ENCODE measurements at regions not wholly inside any gene's neighbourhood (a gene's known extent, or its start where the extent isn't known, plus 50 kb on each side); places are given as distances from the start of the nearest gene placed in this dataset.

DNA sequence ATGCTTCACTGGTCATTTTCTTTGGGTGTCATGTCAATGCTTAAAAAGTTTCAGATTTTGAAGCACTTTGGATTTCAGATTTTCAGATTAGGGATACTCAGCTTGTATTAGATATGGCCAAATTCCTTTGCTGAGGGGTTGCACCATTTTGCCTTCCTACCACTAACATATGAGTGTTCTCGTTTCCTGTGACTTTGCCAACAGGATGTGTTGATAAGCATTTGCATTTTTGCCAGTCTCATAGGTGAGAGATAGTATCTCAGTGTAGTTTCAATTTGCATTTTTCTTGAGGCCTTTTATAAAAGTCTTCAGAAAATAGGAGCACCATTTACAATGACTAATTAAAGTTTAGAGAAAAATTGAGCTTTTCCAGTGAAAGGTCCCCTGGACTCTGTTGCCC is 71.6 kb upstream of the CLCN4 start:
- peak; percentile 5 for DNase-seq

DNA sequence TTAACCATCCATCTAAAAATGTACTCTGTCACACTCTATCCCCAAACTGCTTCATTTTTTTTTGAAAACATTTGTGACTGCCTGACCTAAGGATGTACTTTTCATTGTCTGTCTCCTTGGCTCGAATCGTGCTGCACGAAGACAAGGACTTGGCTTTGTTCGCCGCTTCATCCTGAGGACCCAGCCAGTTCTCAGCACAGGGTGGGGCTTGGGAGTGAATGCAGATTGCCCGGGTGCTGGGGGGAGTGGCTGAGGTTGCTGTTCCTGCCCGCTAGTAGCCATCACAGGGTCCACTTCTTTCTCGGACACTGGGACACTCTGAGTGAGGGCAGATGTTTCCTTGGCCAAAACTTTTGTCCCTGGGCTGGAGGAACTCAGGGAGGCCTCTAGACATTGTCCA is 70.1 kb upstream of the CLCN4 start:
- DNase-seq: peak; percentile 26

DNA sequence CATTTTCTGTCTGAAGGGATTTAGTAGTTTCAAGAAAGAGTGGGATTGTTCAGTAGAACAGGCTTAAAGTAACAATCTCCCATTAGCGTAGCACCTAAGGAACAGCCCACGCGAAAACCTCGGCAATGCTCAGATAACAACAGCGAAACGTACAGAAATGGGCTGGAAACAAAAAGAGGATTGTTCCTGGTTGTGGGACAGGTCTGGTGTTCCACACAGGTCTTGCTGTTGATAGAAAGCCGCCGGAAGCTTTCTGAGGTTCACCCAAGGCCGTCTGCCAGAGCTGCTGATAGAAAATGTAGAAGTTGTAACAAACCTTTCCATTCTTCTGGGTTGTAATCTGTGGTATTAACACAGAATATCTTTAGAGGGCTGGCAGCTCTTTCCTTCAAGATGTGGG is 69.4 kb upstream of the CLCN4 start:
- peak; percentile 0 for DNase-seq

DNA sequence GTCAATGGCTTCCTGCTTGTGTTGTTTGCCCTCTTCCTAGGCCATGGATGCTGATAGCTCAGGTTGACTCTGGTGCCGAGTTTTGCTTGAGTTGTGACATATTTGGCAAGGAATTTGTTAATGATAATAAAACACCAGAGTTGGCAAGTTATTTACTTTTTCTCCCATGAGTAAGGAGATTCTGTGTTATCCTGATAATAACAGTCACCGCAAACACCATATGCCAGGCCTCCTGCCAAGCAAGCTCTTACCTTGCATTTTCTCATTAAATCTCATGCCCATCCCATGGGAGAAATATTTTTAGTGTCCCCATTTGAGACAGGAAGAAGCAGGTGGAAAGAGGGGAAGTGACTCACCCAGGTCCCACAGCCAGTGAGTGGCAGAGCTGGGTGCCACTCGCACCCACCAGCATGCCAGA is 67.4 kb upstream of the CLCN4 start:
- no peak for DNase-seq

DNA sequence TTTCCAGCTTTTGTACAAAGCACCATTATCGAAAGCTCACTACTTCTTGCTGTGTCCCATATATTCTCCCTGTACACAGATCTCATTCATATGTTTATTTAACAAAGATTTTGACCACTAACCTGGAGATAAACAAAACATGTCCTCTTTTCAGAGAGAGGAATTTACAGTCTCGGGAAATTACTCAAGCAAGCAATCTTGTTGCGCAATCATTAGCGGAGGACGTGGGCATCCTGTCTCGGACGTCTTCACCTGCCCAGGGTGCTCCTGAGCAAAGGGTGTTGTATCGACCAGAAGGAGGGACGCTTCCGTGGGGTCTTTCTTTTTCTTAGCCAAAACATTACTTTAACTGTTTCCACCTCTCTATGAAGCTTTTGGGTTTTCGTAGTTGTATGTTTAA is 66.5 kb upstream of the CLCN4 start:
- peak; percentile 10 for DNase-seq

DNA sequence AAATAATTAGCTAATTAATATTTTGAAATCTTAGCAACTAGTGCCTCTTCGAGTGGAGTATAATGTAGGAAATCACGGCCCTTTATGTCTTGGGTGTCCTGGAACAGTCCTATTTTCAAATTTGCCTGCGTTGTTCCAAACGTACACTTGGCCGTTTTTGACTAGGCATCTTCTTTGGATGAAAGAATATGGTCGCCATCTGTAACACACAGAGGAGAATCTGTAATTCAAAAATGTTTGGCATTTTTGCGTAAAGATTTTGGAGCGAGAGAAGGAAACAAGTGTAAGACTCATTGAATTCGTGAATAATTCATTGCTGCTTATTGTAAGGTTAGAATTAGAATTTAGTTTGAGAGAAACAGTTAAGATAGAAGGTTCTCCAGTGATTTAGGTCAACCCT is 61.5 kb upstream of the CLCN4 start:
- DNase-seq: no peak

DNA sequence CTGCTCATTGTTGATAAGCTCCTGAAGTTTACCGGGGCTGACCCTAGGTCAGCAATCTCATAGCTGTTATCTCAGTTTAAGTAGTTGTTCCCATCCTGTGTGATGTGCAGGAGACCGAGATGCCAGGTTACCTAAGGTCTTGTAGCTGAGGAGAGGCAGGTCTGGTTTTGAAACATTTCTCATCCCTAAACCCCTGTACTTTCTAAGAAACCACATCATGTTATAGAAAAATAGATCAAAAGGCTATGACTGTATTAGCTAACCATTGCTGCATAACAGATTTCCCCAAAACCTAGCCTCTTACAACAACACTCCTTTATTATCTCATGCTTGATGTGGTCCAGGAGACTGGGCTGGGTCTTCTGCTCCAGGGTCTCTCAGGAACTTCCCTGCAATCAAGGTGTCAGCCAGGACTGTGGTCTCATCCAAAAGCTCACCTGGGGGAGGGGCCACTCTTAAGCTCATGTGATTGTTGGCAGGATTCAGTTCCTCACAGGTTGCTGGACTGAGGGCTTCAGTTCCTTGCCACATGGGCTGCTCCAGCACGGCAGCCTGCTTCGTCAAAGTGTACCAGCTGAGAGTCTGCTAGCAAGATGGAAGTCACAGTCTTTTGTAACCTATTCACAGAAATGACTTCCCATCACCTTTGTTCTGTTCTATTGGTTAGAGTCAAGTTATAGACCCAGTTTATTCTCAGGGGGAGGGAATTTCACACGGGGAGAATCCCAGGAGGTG is 60.9 kb upstream of the CLCN4 start:
- DNase-seq: no peak

DNA sequence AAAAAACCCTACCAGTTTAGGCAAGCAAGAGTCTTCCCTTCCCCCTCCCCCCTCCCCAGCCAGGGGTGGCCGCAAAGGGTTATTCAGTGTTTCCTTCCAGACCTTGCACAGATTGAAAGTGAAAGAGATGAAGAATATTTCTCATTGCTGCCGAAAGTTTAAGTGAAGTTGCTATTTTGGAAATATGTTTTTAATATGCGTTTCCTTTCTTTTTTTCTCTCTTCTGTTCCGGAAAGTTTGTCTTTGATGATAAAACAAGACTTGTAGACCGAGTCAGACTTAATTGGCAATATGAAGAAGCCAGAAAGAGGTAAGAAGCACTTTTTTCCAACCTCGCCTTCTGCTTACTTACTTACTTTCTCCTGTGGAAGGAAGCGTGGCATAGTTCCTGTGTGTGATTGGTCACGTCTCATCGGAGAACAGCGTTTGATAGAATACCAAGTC is 58.5 kb upstream of the CLCN4 start:
- DNase-seq: no peak

DNA sequence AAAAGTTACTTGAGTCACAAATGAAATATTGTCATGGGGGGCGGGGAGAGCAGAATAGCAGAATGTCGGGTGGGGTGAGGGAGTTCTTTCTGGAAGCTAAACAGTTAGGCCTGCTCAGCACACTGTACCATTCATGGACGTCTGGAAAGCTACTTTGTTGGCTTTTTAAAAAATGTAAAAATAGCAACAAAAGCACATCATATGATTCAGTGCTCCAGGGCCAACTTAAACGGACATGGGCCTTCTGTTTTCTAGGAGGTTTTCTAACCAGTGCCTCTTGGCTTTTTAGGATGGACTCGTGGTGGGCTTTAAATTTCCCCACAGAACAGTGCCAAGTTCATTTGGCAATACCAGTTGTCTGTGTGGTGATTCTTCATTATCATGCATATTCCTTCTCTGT is 57.4 kb upstream of the CLCN4 start:
- DNase-seq: peak; percentile 18

DNA sequence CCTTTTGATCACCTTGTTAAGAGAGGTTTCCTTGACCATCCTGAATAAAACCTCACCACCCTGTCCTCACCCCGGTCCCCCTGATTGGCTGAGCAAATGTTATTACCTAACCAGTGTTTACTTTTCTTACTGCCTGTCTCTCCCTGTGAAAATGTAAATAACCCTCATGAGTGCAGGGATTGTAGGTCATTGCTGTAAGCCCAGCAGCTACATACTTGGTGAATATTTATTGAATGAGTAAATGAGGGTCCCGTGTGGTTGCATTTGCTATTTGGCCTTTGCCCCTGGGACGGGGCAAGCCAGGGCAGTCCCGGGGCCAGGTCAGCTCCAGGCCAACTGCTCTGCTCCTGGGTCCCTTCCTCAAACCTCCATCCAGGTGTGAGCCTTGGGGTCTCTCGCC is 55.5 kb upstream of the CLCN4 start:
- no peak for DNase-seq

DNA sequence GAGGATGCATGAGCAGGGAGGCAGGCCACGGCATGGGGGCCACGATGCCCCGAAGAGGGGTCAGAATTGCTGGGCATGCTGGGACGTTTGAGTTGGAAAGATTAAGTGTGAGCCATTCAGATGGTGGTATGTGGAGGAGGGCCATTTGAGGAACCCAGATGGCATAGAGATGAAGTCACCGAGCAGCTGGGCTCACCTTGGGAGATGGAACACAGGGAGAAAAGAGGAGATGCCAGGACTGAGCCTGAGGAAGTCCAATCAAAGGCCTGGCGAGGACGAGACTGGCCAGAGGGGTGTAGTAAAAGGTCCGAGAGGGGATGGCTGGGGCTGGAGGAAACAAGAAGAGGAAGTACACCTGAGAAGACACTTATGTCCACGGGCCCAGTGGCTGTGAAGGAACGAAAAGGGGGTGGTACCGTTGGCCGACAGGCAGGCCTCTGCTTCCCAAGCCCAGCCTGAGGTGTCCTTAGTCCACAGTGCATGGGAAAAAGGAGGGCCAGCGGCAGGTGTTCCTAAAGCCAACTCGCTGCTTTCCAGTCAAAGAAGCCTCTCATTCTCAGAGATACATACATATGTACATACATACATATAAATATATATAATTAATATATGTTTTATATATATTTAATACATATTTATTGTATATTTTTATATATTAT is 54.6 kb upstream of the CLCN4 start:
- DNase-seq: no peak

DNA sequence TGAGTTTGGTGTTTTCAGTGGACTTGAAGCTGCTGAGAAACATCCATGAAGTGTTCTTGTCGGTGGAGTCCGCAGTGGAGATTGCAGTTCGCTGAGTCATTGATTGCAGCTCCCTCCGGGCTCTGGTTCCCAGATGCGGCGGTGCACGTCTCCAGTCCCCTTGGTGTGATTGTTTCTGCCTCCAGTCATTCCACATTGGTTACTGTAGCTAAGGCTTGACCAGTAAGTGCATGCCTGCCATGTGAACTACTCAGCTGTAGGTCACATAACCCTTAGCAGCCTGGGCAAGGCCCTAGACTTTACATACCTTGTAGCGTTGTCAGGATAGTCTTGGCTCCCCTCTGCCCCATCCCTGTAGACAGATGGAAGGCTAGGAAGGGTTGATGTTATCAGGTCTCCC is 53.8 kb upstream of the CLCN4 start:
- DNase-seq: no peak

DNA sequence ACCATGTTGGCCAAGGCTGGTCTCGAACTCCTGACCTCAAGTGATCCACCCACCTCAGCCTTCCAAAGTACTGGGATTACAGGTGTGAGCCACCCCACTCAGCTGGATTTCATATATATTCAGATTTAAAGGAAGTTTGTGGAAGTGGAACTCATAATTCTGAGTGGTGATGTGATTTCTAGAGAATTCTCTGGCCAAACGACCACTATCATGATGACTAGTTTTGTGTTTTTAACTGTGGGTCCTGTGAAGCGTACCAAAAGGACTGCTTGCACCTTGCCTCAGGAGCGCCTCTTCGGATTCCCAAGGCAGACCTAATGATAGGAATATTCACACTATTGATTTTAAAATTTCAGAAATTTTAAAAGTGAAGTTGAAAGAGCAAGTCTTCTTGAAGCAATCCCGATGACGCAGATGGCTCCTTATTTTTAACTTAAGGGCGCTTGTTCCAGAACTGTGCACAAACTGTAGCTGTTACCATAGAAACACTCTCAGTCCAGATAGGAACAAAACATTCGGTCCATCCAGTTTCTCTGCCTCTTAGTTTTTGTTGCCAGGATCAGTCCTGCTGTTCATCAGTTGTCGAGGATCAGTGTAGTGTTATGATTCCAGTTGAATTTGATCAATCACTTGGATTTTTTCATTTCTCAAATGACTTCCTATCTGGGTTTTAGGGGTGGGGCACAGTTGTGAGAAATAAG is 51.7 kb upstream of the CLCN4 start:
- DNase-seq: peak; percentile 50

DNA sequence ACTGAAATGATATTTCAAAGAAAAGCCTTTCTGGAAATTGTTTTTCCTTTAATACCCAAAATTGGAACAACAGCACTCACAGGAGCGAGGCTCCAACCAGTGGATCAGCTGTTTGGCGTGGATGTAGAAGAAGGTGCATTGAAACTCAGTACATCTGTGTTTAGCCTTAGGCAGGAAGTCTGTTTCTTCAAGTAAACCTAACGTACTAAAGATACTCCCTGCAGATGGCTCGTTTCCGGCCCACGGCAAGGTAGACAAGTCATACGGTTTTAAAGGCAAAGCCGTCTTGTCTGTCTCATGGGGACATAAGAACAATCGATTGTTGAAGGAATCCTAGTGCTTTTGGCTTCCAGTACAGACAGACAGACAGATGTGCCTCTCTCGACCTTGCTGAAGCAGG is 50.0 kb upstream of the CLCN4 start:
- DNase-seq: peak; percentile 52
